ENCODE measurements at regions not wholly inside any gene's neighbourhood (a gene's known extent, or its start where the extent isn't known, plus 50 kb on each side); places are given as distances from the start of the nearest gene placed in this dataset.
"Not testable (repeated sequence)": the region's sequence is repeated elsewhere in the genome, so short reads cannot be mapped to it uniquely, and the experiment has no call there.

DNA sequence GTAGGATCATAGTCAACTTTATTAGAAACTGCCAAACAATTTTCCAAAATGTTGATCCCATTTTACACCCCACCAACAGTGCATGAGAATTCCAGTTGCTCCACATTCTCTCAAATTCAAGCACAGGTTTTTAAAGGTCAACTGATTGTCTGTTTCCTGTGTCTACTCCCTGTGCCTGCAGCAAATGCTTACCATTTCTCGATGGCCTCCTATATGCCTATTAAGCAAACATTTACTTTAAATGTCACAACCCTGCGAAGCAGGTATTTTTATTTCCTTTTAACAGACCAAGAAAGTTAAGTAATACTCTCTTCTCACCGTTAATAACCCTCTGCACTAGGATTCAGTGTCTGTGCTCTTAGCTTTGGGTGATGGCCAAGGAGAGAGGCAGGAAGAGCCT is 163.8 kb upstream of the EPB41L3 start:
- peaks cover 0 to 4% of the 10 kb centered on the region in 2 donors for H3K9me3 ChIP-seq (ENCODE audit: control insufficient read depth in 2 of 2, insufficient read depth in 1 of 2, low read length in 1 of 2)
- 90% methylated on average over 3 of the region's 3 CpGs for WGBS
- H3K36me3 ChIP-seq (ENCODE audit: control insufficient read depth in 2 of 2, insufficient read depth in 2 of 2, low read length in 1 of 2): no peaks in the 10 kb centered on the region
- DNase-seq (ENCODE audit: low read depth in 6 of 9, low spot score in 9 of 9): no peak
- no peak overlapping the region for H3K27ac ChIP-seq (ENCODE audit: low read depth in 1 of 2, low read length in 1 of 2)
- H3K27me3 ChIP-seq (ENCODE audit: control insufficient read depth in 2 of 2, insufficient read depth in 1 of 2, low read length in 1 of 2): no peaks in the 10 kb centered on the region
- H3K4me1 ChIP-seq (ENCODE audit: control insufficient read depth in 2 of 2, insufficient read depth in 2 of 2, low read length in 2 of 2): no peaks in the 10 kb centered on the region
- no peak overlapping the region for H3K4me3 ChIP-seq (ENCODE audit: low read length in 2 of 2)

DNA sequence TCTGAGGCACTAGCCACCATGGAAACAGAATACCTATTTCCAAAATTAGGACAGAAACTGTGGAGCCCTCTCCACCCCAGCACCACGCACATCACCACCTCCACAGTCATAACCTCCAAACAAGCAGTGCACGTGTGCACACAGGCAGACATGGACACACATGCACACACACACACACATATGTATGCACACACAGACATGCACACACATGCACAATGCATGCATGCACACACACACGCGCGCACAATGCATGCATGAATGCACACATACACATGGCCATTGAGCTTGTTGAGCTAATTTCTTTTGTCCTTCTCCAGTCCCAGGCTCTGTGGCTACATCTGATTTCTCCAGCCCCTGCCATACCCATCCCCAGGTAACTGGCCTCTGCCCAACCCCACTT is 161.6 kb upstream of the EPB41L3 start:
- 95% methylated on average over 5 of the region's 5 CpGs for WGBS
- no peak for DNase-seq (ENCODE audit: low read depth in 6 of 9, low spot score in 9 of 9)
- Histone ChIP-seq H3K4me1 (ENCODE audit: control insufficient read depth in 2 of 2, insufficient read depth in 2 of 2, low read length in 2 of 2) (no peaks in the 10 kb centered on the region), H3K27ac (ENCODE audit: low read depth in 1 of 2, low read length in 1 of 2) (no peak overlapping the region), H3K9me3 (ENCODE audit: control insufficient read depth in 2 of 2, insufficient read depth in 1 of 2, low read length in 1 of 2) (peaks cover 0 to 4% of the 10 kb centered on the region in 2 donors), H3K36me3 (ENCODE audit: control insufficient read depth in 2 of 2, insufficient read depth in 2 of 2, low read length in 1 of 2) (no peaks in the 10 kb centered on the region), H3K4me3 (ENCODE audit: low read length in 2 of 2) (no peak overlapping the region), H3K27me3 (ENCODE audit: control insufficient read depth in 2 of 2, insufficient read depth in 1 of 2, low read length in 1 of 2) (no peaks in the 10 kb centered on the region)

DNA sequence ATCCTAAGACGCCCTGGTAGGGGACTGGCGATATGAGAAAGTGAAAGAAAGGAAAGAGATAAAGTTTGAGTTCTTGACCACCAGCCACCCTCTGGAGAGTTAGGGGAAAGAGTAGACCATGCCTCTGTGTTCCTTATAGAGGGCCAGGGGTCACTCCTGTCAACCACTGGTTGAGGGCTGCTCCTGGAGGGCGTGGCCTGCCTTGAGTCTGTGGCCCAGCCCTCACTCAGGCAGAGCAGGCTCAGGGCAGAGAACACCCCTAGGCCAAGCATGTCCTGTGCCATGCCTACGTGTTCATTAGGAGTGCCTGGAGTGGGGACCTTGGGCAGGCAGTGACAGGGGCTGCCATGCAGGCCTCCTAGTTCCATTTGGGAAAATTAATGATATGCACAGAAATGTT is 161.1 kb upstream of the EPB41L3 start:
- H3K36me3 ChIP-seq (ENCODE audit: control insufficient read depth in 2 of 2, insufficient read depth in 2 of 2, low read length in 1 of 2): no peaks in the 10 kb centered on the region
- no peak for DNase-seq (ENCODE audit: low read depth in 6 of 9, low spot score in 9 of 9)
- H3K9me3 ChIP-seq (ENCODE audit: control insufficient read depth in 2 of 2, insufficient read depth in 1 of 2, low read length in 1 of 2): peaks cover 0 to 4% of the 10 kb centered on the region in 2 donors
- no peak overlapping the region for H3K27ac ChIP-seq (ENCODE audit: low read depth in 1 of 2, low read length in 1 of 2)
- WGBS: 60% methylated on average over 4 of the region's 4 CpGs
- H3K4me1 ChIP-seq (ENCODE audit: control insufficient read depth in 2 of 2, insufficient read depth in 2 of 2, low read length in 2 of 2): no peaks in the 10 kb centered on the region
- H3K4me3 ChIP-seq (ENCODE audit: low read length in 2 of 2): no peak overlapping the region
- no peaks in the 10 kb centered on the region for H3K27me3 ChIP-seq (ENCODE audit: control insufficient read depth in 2 of 2, insufficient read depth in 1 of 2, low read length in 1 of 2)

DNA sequence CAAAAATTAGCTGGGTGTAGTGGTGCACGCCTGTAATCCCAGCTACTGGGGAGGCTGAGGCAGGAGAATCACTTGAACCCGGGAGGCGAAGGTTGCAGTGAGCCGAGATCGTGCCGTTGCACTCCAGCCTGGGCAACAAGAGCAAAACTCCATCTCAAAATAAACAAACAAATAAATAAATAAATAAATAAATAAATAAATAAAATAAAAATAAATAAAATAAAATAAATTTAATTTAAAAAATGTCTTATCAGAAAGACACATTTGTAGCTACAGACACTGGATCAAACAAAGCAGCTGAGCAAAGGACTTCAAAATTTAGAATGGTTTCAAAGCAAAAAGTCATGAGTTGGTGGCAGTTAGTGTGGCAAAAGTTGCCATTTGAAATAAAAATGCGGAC is 158.2 kb upstream of the EPB41L3 start:
- not testable (repeated sequence) for H3K4me1 ChIP-seq (ENCODE audit: control insufficient read depth in 2 of 2, insufficient read depth in 2 of 2, low read length in 2 of 2); H3K4me3 ChIP-seq (ENCODE audit: low read length in 2 of 2); DNase-seq (ENCODE audit: low read depth in 6 of 9, low spot score in 9 of 9); H3K36me3 ChIP-seq (ENCODE audit: control insufficient read depth in 2 of 2, insufficient read depth in 2 of 2, low read length in 1 of 2); H3K27me3 ChIP-seq (ENCODE audit: control insufficient read depth in 2 of 2, insufficient read depth in 1 of 2, low read length in 1 of 2); H3K27ac ChIP-seq (ENCODE audit: low read depth in 1 of 2, low read length in 1 of 2); H3K9me3 ChIP-seq (ENCODE audit: control insufficient read depth in 2 of 2, insufficient read depth in 1 of 2, low read length in 1 of 2)
- 80% methylated on average over 5 of the region's 7 CpGs for WGBS

DNA sequence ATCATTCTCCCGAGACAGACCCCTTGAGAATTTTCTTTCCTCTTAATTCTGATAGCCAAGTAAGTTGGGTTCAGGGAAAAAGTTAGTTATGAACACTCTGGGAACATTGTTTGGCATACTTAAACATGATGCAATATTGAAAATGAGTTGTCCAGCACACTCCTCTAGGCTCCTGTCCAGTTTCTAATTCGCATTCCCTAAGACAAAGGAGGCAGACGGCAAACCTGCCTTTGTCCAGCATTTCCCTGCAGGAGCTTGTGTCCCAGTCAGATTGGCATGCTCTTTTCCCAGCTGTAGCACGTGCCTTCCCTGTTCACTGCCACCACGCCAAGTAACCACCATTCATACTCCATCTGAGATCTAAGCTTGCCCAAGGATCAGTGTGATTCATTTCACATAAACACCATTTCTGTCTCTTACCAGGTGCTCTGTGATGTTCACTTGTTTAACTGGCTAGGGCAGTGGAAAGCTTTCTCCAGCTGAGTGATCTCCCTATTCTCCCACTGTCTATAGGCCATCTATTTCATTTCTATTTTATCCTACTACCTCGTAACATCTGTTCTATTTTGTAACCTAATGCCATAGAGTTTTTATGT is 150.0 kb upstream of the EPB41L3 start:
- H3K9me3 ChIP-seq (ENCODE audit: control insufficient read depth in 2 of 2, insufficient read depth in 1 of 2, low read length in 1 of 2): no peaks in the 10 kb centered on the region
- no peaks in the 10 kb centered on the region for H3K27me3 ChIP-seq (ENCODE audit: control insufficient read depth in 2 of 2, insufficient read depth in 1 of 2, low read length in 1 of 2)
- H3K27ac ChIP-seq (ENCODE audit: low read depth in 1 of 2, low read length in 1 of 2): no peak overlapping the region
- DNase-seq (ENCODE audit: low read depth in 6 of 9, low spot score in 9 of 9): no peak
- WGBS: 88% methylated on average over 6 of the region's 6 CpGs
- H3K36me3 ChIP-seq (ENCODE audit: control insufficient read depth in 2 of 2, insufficient read depth in 2 of 2, low read length in 1 of 2): no peaks in the 10 kb centered on the region
- H3K4me1 ChIP-seq (ENCODE audit: control insufficient read depth in 2 of 2, insufficient read depth in 2 of 2, low read length in 2 of 2): no peaks in the 10 kb centered on the region
- no peak overlapping the region for H3K4me3 ChIP-seq (ENCODE audit: low read length in 2 of 2)

DNA sequence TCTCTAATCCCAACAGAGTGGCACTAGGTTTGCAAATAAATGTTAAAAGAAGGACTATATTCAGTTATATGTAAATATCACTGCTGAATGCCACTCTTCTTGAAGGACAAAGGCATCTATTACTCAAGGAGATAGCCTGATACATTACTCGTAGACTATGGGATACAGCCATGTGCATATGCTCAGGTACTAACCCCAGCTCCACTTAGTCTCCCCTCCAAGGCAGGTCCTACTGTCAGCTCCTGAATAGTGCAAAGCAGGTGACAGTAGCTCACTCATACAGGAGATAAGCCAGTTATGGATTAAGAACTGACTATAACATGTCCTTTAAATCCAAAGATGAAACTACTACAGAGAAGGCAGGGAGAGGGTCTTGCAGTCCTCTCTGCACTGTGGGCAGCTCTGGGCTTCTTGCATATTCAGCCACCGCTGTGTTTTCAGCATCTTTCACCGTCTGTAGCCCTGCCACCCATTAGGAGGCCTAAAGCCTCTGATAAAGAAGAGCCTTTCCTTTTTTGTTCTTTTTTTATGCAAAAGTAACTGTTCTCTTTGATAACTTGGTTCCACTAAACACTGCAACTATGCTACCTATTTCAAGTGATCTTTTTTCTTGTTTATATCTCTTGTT is 135.1 kb upstream of the EPB41L3 start:
- Histone ChIP-seq H3K27me3 (ENCODE audit: control insufficient read depth in 2 of 2, insufficient read depth in 1 of 2, low read length in 1 of 2) (no peaks in the 10 kb centered on the region), H3K4me3 (ENCODE audit: low read length in 2 of 2) (no peak overlapping the region), H3K4me1 (ENCODE audit: control insufficient read depth in 2 of 2, insufficient read depth in 2 of 2, low read length in 2 of 2) (no peaks in the 10 kb centered on the region), H3K36me3 (ENCODE audit: control insufficient read depth in 2 of 2, insufficient read depth in 2 of 2, low read length in 1 of 2) (no peaks in the 10 kb centered on the region), H3K9me3 (ENCODE audit: control insufficient read depth in 2 of 2, insufficient read depth in 1 of 2, low read length in 1 of 2) (no peaks in the 10 kb centered on the region), H3K27ac (ENCODE audit: low read depth in 1 of 2, low read length in 1 of 2) (no peak overlapping the region)
- no peak for DNase-seq (ENCODE audit: low read depth in 6 of 9, low spot score in 9 of 9)
- WGBS: 47% methylated on average over 3 of the region's 3 CpGs

DNA sequence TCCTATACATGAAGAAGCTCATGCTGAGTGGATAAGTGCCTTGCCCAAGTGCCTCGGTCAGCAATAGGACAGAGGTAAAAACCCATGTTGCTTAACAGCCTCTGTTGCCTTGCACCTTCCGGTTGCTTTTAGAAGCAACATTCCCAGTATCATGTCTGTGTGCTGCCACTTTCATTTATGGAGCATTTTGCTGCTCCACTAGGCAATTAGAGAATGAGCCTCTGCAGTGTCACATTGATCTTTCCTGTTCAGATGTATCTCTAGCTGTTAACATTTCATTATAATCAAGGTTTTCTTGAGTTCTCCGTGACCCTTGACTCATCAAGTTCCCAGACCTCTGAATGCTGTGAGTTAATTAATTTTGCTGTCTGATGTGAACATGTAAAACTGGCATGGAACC is 134.5 kb upstream of the EPB41L3 start:
- Histone ChIP-seq H3K27me3 (ENCODE audit: control insufficient read depth in 2 of 2, insufficient read depth in 1 of 2, low read length in 1 of 2) (no peaks in the 10 kb centered on the region), H3K4me1 (ENCODE audit: control insufficient read depth in 2 of 2, insufficient read depth in 2 of 2, low read length in 2 of 2) (no peaks in the 10 kb centered on the region), H3K36me3 (ENCODE audit: control insufficient read depth in 2 of 2, insufficient read depth in 2 of 2, low read length in 1 of 2) (no peaks in the 10 kb centered on the region), H3K27ac (ENCODE audit: low read depth in 1 of 2, low read length in 1 of 2) (no peak overlapping the region), H3K9me3 (ENCODE audit: control insufficient read depth in 2 of 2, insufficient read depth in 1 of 2, low read length in 1 of 2) (no peaks in the 10 kb centered on the region), H3K4me3 (ENCODE audit: low read length in 2 of 2) (no peak overlapping the region)
- 70% methylated on average over 3 of the region's 3 CpGs for WGBS
- no peak for DNase-seq (ENCODE audit: low read depth in 6 of 9, low spot score in 9 of 9)

DNA sequence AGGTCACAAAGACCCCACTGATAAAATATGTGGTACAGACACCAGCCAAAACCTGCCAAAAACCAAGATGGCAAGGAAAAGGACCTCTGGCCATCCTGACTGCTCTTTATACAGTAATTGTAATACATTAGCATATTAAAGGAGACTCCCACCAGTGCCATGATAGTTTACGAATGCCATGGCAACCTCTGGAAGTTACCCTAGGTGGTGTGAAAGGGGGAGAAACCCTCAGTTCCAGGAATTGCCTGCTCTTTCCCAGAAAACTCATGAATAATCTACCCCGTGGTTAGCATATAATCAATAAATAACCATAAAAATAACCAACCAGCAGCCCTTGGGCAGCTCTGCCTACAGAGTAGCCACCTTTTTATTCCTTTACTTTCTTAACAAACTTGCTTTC is 129.8 kb upstream of the EPB41L3 start:
- WGBS: 77% methylated on average over 2 of the region's 2 CpGs
- no peak overlapping the region for H3K27ac ChIP-seq (ENCODE audit: low read depth in 1 of 2, low read length in 1 of 2)
- no peaks in the 10 kb centered on the region for H3K27me3 ChIP-seq (ENCODE audit: control insufficient read depth in 2 of 2, insufficient read depth in 1 of 2, low read length in 1 of 2)
- no peaks in the 10 kb centered on the region for H3K9me3 ChIP-seq (ENCODE audit: control insufficient read depth in 2 of 2, insufficient read depth in 1 of 2, low read length in 1 of 2)
- H3K36me3 ChIP-seq (ENCODE audit: control insufficient read depth in 2 of 2, insufficient read depth in 2 of 2, low read length in 1 of 2): no peaks in the 10 kb centered on the region
- DNase-seq (ENCODE audit: low read depth in 6 of 9, low spot score in 9 of 9): no peak
- no peak overlapping the region for H3K4me3 ChIP-seq (ENCODE audit: low read length in 2 of 2)
- H3K4me1 ChIP-seq (ENCODE audit: control insufficient read depth in 2 of 2, insufficient read depth in 2 of 2, low read length in 2 of 2): no peaks in the 10 kb centered on the region

DNA sequence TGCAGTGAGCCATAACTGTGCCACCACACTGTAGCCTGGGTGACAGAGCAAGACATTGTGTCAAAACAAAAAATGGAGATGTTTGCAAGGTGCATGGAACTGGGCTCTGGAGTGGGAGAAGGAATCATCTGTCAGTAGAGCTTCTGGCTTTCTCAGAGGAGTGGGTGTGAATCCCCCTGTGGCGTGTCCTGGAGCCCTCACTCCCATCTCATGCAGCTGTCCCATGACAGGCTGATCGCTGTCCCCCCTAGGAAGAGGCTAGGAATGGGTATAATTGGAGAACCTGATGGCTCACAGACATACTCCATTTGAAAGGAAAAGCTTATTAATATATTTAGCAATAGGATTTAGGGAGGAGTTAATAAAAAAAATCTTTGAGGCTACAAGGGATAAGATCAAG is 125.8 kb upstream of the EPB41L3 start:
- Histone ChIP-seq H3K9me3 (ENCODE audit: control insufficient read depth in 2 of 2, insufficient read depth in 1 of 2, low read length in 1 of 2) (no peaks in the 10 kb centered on the region), H3K4me1 (ENCODE audit: control insufficient read depth in 2 of 2, insufficient read depth in 2 of 2, low read length in 2 of 2) (no peaks in the 10 kb centered on the region), H3K27me3 (ENCODE audit: control insufficient read depth in 2 of 2, insufficient read depth in 1 of 2, low read length in 1 of 2) (no peaks in the 10 kb centered on the region), H3K36me3 (ENCODE audit: control insufficient read depth in 2 of 2, insufficient read depth in 2 of 2, low read length in 1 of 2) (no peaks in the 10 kb centered on the region), H3K27ac (ENCODE audit: low read depth in 1 of 2, low read length in 1 of 2) (no peak overlapping the region), H3K4me3 (ENCODE audit: low read length in 2 of 2) (no peak overlapping the region)
- no peak for DNase-seq (ENCODE audit: low read depth in 6 of 9, low spot score in 9 of 9)
- WGBS: 92% methylated on average over 2 of the region's 2 CpGs

Measured in thymus (tissue), 11 donors.